Rectal smooth muscle tissue (tissue), 1 donor: ENCODE measurements at regions not wholly inside any gene's neighbourhood (a gene's known extent, or its start where the extent isn't known, plus 50 kb on each side); places are given as distances from the start of the nearest gene placed in this dataset.
"Not testable (repeated sequence)": the region's sequence is repeated elsewhere in the genome, so short reads cannot be mapped to it uniquely, and the experiment has no call there.

Source experiments
- H3K27ac ChIP-seq: one replicate; pipeline ENCODE4 v1.7.0; 2013; ENCODE audit warnings: low read depth, low read length, inconsistent platforms
- H3K27me3 ChIP-seq: one replicate; pipeline ENCODE4 v1.7.0; 2013; ENCODE audit warnings: low read length; ENCODE audit not compliant: control insufficient read depth, insufficient read depth
- H3K36me3 ChIP-seq: one replicate; pipeline ENCODE4 v1.7.0; 2013; ENCODE audit warnings: low read length; ENCODE audit not compliant: control insufficient read depth, insufficient read depth
- H3K4me1 ChIP-seq: one replicate; pipeline ENCODE4 v1.7.0; 2013; ENCODE audit warnings: low read length; ENCODE audit not compliant: control insufficient read depth, insufficient read depth
- H3K4me3 ChIP-seq: one replicate; pipeline ENCODE4 v1.7.0; 2013; ENCODE audit warnings: low read length
- H3K9ac ChIP-seq: one replicate; pipeline ENCODE4 v1.7.0; 2013; ENCODE audit warnings: low read length

DNA sequence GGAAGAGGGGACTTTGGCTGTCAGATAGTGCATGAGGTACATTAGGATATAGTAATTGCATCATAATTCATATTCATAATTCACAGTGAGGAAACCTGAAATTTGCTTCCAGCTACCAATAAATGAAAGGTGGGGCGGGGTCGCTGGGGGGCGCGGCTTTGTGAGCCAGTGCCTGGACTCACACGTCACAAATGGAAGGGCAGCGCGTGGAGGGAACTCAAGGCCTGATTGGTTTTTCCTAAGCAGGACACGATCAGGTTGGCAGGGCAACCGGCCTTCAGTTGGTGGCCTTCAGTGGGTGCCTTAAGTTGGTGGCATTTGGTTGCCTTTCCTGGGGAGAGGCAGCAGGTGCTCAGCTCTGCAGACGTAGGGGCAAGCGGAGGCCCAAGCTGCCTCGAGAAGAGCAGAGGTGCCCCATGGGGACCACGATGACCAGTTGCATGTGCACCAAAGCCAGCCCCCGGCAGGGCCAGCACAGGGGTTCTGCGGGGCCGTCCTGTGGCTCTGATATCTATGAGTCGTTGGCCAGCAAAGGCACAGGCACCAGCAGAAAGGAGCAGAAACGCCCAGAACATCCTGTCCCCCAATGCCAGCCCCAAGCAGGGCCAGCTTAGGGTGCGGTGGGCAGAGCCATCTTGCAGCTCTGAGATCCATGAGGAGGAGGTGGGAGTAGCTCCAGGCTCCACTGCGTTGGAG, 2637.4 kb upstream of the DEFB115 start:
- H3K4me1 ChIP-seq, H3K27ac ChIP-seq, H3K36me3 ChIP-seq, H3K9ac ChIP-seq, H3K27me3 ChIP-seq, H3K4me3 ChIP-seq: not testable (repeated sequence)

GRCh38 chr20:28625112-28625511, 2632.4 kb upstream of the DEFB115 start:
- not testable (repeated sequence) for H3K9ac ChIP-seq, H3K27me3 ChIP-seq, H3K27ac ChIP-seq, H3K4me3 ChIP-seq, H3K36me3 ChIP-seq, H3K4me1 ChIP-seq

DNA sequence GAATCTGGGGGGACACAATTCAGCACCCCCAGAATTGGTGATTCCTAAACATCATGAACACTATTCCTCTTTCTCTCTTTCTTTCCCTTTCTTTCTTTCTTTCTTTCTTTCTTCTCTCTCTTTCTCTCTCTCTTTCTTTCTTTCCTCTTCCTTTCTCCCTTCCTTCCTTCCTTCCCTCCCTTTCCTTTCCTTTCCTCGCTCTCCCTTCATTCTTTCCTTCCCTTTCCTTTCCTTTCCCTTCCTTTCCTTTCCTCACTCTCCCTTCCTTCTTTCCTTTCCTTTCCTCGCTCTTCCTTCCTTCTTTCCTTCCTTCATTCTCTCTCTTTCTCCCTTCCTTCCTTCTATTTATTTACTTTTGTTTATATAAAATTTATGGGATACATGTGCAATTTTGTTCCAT, 2616.6 kb upstream of the DEFB115 start:
- H3K36me3 ChIP-seq, H3K27me3 ChIP-seq, H3K9ac ChIP-seq, H3K27ac ChIP-seq, H3K4me3 ChIP-seq, H3K4me1 ChIP-seq: not testable (repeated sequence)
